ENCODE measurements at regions not wholly inside any gene's neighbourhood (a gene's known extent, or its start where the extent isn't known, plus 50 kb on each side); places are given as distances from the start of the nearest gene placed in this dataset.
"Not testable (repeated sequence)": the region's sequence is repeated elsewhere in the genome, so short reads cannot be mapped to it uniquely, and the experiment has no call there.

DNA sequence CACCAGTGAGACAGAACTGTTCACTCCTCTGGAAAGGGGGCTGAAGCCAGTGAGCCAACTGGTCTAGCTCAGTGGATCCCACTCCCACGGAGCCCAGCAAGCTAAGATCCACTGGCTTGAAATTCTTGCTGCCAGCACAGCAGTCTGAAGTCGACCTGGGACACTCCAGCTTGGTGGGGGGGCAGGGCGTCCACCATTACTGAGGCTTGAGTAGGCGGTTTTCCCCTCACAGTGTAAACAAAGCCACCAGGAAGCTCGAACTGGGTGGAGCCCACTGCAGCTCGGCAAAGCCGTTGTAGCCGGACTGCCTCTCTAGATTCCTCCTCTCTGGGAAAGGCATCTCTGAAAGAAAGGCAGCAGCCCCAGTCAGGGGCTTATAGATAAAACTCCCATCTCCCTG, 52.3 kb upstream of the BBX start:
- not testable (repeated sequence) for DNase-seq

All from CD4-positive, alpha-beta T cell treated with Interleukin-17A for 4 hours (primary cell).